SK-N-SH (cell line): ENCODE measurements at regions not wholly inside any gene's neighbourhood (a gene's known extent, or its start where the extent isn't known, plus 50 kb on each side); places are given as distances from the start of the nearest gene placed in this dataset.

Source experiments
- ELF1 ChIP-seq: IDR thresholded peaks from 2 replicates; pipeline ENCODE4 v1.4.0; 2012
- EP300 ChIP-seq, 2 experiments: IDR thresholded peaks; 2 replicates each; pipeline versions ENCODE4 v1.4.0 to v1.6.1; 2012; ENCODE audit warnings: borderline replicate concordance in 1 of 2, low read depth in 1 of 2, low read length in 1 of 2
- EZH2phosphoT487 ChIP-seq: fragments of 200-600 bp; sonication (generic); IDR thresholded peaks from 2 replicates; pipeline ENCODE4 v1.6.1; 2017; ENCODE audit warnings: low read depth, mixed run types, mild to moderate bottlenecking, antibody characterized with exemption, moderate library complexity, borderline replicate concordance
- GABPA ChIP-seq: IDR thresholded peaks from 2 replicates; pipeline ENCODE4 v1.4.0; 2012; ENCODE audit warnings: low read depth, mild to moderate bottlenecking
- MXI1 ChIP-seq: IDR thresholded peaks from 2 replicates; pipeline ENCODE4 v1.6.1; 2012; ENCODE audit warnings: mild to moderate bottlenecking, low read depth, low read length, improper control_type of control experiment
- RXRA ChIP-seq: IDR thresholded peaks from 2 replicates; pipeline ENCODE4 v1.4.0; 2012; ENCODE audit warnings: low read depth, mild to moderate bottlenecking, borderline replicate concordance
- TAF1 ChIP-seq: IDR thresholded peaks from 2 replicates; pipeline ENCODE4 v1.6.1; 2012; ENCODE audit warnings: low read depth, mild to moderate bottlenecking, low read length, moderate library complexity, borderline replicate concordance
- YY1 ChIP-seq: IDR thresholded peaks from 2 replicates; pipeline ENCODE4 v1.4.0; 2012; ENCODE audit warnings: low read depth, mild to moderate bottlenecking
- TF ChIP-seq, protein P1 (sequence below): fragments of 200-600 bp; sonication (generic); IDR thresholded peaks from 2 replicates; pipeline ENCODE4 v1.6.1; 2017; ENCODE audit warnings: antibody characterized with exemption, mild to moderate bottlenecking, moderate library complexity
- TF ChIP-seq, protein P2 (sequence below): IDR thresholded peaks from 2 replicates; pipeline ENCODE4 v1.6.1; 2012; ENCODE audit warnings: mild to moderate bottlenecking, low read depth, low read length, moderate library complexity
- TF ChIP-seq, protein P3 (sequence below): IDR thresholded peaks from 2 replicates; pipeline ENCODE4 v1.4.0; 2012; ENCODE audit warnings: low read depth
- TF ChIP-seq, protein P4 (sequence below): IDR thresholded peaks from 2 replicates; pipeline ENCODE4 v1.4.0; 2012; ENCODE audit warnings: low read depth, borderline replicate concordance

GRCh38 chr14:105986894-105987284 is 460.5 kb downstream of the TMEM121 start:
- TF ChIP-seq YY1 (no peak), MXI1 (no peak), RXRA (no peak), ELF1 (no peak), GABPA (no peak), EP300 (IDR thresholded peaks at IDR 0.05; ENCODE audit: borderline replicate concordance in 1 of 2, low read depth in 1 of 2, low read length in 1 of 2) (no peak), EZH2phosphoT487 (no peak), TAF1 (no peak)
- TF ChIP-seq, protein P1, sequence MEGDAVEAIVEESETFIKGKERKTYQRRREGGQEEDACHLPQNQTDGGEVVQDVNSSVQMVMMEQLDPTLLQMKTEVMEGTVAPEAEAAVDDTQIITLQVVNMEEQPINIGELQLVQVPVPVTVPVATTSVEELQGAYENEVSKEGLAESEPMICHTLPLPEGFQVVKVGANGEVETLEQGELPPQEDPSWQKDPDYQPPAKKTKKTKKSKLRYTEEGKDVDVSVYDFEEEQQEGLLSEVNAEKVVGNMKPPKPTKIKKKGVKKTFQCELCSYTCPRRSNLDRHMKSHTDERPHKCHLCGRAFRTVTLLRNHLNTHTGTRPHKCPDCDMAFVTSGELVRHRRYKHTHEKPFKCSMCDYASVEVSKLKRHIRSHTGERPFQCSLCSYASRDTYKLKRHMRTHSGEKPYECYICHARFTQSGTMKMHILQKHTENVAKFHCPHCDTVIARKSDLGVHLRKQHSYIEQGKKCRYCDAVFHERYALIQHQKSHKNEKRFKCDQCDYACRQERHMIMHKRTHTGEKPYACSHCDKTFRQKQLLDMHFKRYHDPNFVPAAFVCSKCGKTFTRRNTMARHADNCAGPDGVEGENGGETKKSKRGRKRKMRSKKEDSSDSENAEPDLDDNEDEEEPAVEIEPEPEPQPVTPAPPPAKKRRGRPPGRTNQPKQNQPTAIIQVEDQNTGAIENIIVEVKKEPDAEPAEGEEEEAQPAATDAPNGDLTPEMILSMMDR, result no peak
- TF ChIP-seq, protein P2, sequence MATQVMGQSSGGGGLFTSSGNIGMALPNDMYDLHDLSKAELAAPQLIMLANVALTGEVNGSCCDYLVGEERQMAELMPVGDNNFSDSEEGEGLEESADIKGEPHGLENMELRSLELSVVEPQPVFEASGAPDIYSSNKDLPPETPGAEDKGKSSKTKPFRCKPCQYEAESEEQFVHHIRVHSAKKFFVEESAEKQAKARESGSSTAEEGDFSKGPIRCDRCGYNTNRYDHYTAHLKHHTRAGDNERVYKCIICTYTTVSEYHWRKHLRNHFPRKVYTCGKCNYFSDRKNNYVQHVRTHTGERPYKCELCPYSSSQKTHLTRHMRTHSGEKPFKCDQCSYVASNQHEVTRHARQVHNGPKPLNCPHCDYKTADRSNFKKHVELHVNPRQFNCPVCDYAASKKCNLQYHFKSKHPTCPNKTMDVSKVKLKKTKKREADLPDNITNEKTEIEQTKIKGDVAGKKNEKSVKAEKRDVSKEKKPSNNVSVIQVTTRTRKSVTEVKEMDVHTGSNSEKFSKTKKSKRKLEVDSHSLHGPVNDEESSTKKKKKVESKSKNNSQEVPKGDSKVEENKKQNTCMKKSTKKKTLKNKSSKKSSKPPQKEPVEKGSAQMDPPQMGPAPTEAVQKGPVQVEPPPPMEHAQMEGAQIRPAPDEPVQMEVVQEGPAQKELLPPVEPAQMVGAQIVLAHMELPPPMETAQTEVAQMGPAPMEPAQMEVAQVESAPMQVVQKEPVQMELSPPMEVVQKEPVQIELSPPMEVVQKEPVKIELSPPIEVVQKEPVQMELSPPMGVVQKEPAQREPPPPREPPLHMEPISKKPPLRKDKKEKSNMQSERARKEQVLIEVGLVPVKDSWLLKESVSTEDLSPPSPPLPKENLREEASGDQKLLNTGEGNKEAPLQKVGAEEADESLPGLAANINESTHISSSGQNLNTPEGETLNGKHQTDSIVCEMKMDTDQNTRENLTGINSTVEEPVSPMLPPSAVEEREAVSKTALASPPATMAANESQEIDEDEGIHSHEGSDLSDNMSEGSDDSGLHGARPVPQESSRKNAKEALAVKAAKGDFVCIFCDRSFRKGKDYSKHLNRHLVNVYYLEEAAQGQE, result no peak
- TF ChIP-seq, protein P3, sequence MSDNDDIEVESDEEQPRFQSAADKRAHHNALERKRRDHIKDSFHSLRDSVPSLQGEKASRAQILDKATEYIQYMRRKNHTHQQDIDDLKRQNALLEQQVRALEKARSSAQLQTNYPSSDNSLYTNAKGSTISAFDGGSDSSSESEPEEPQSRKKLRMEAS, result no peak
- TF ChIP-seq, protein P4, sequence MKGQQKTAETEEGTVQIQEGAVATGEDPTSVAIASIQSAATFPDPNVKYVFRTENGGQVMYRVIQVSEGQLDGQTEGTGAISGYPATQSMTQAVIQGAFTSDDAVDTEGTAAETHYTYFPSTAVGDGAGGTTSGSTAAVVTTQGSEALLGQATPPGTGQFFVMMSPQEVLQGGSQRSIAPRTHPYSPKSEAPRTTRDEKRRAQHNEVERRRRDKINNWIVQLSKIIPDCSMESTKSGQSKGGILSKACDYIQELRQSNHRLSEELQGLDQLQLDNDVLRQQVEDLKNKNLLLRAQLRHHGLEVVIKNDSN, result no peak
